GM23338 (cell line): ENCODE measurements at regions not wholly inside any gene's neighbourhood (a gene's known extent, or its start where the extent isn't known, plus 50 kb on each side); places are given as distances from the start of the nearest gene placed in this dataset.

ENCODE experiments used
- CREB1 ChIP-seq: fragments of 250-450 bp; sonication (Bioruptor Pico); IDR thresholded peaks from 2 replicates; pipeline ENCODE4 v1.5.0; 2020; ENCODE audit warnings: low read depth, mild to moderate bottlenecking, moderate library complexity
- EZH2 ChIP-seq: fragments of 200-600 bp; sonication (generic); IDR thresholded peaks from one replicate; pipeline ENCODE4 v1.8.0; 2017; ENCODE audit warnings: antibody characterized with exemption, mild to moderate bottlenecking, low read depth; ENCODE audit not compliant: unreplicated experiment
- EZH2phosphoT487 ChIP-seq: fragments of 200-600 bp; sonication (generic); IDR thresholded peaks from one replicate; pipeline ENCODE4 v1.8.1; 2018; ENCODE audit warnings: antibody characterized with exemption; ENCODE audit not compliant: unreplicated experiment
- JUNB ChIP-seq: IDR thresholded peaks from one replicate; pipeline ENCODE4 v1.6.1; 2016; ENCODE audit warnings: antibody characterized with exemption; ENCODE audit not compliant: unreplicated experiment
- NANOG ChIP-seq: IDR thresholded peaks from 2 replicates; pipeline ENCODE4 v1.6.1; 2016; ENCODE audit warnings: antibody characterized with exemption, borderline replicate concordance
- POLR2AphosphoS5 ChIP-seq: IDR thresholded peaks from 2 replicates; pipeline ENCODE4 v1.6.1; 2016; ENCODE audit warnings: antibody characterized with exemption, low read depth
- STAT1 ChIP-seq: IDR thresholded peaks from one replicate; pipeline ENCODE4 v1.6.1; 2016; ENCODE audit warnings: antibody characterized with exemption; ENCODE audit not compliant: unreplicated experiment
- ZNF114 ChIP-seq: fragments of 250-450 bp; sonication (Bioruptor Pico); IDR thresholded peaks from 2 replicates; pipeline ENCODE4 v1.5.0; 2020; ENCODE audit warnings: mild to moderate bottlenecking, moderate library complexity
- ZNF331 ChIP-seq: fragments of 250-450 bp; sonication (Bioruptor Pico); IDR thresholded peaks from 2 replicates; pipeline ENCODE4 v1.5.0; 2020; ENCODE audit warnings: low read depth, mild to moderate bottlenecking, moderate library complexity
- TF ChIP-seq, protein P1 (sequence below), 2 experiments: fragments of 200-600 bp in 1 of 2; sonication (generic) in 1 of 2; conservative IDR thresholded peaks; 2 replicates each; pipeline versions ENCODE4 v1.5.1 to v1.6.1; 2016 to 2017; ENCODE audit warnings: antibody characterized with exemption in 2 of 2, low read depth in 2 of 2, mild to moderate bottlenecking in 2 of 2, moderate library complexity in 1 of 2
- TF ChIP-seq, protein P2 (sequence below): IDR thresholded peaks from one replicate; pipeline ENCODE4 v1.6.1; 2018; ENCODE audit warnings: antibody characterized with exemption; ENCODE audit not compliant: unreplicated experiment
- TF ChIP-seq, protein P3 (sequence below): IDR thresholded peaks from 2 replicates; pipeline ENCODE4 v1.6.1; 2016; ENCODE audit warnings: antibody characterized with exemption
- TF ChIP-seq, protein P4 (sequence below): fragments of 250-450 bp; sonication (Bioruptor Pico); IDR thresholded peaks from 2 replicates; pipeline ENCODE4 v1.5.0; 2020; ENCODE audit warnings: mild to moderate bottlenecking, moderate library complexity

DNA sequence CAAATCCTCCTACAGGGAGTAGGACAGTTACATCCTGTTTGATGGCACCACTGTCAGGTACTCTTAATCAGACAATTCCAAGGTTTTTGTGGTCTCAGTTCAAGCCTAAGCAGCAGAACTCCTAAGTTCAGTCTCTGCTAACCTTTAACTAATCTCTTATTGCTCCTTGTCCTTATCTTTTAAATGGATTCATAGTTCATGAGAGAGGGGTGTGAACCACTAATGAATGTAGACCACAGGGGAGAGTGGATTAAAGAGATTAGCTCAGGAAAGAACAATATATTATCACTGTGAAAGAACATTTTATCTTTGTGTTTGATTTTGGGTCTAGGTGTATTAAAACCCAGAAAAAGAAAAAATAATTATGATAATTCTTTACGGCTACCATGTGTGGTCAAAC is 168.9 kb downstream of the DCK start:
- TF ChIP-seq, protein P1, sequence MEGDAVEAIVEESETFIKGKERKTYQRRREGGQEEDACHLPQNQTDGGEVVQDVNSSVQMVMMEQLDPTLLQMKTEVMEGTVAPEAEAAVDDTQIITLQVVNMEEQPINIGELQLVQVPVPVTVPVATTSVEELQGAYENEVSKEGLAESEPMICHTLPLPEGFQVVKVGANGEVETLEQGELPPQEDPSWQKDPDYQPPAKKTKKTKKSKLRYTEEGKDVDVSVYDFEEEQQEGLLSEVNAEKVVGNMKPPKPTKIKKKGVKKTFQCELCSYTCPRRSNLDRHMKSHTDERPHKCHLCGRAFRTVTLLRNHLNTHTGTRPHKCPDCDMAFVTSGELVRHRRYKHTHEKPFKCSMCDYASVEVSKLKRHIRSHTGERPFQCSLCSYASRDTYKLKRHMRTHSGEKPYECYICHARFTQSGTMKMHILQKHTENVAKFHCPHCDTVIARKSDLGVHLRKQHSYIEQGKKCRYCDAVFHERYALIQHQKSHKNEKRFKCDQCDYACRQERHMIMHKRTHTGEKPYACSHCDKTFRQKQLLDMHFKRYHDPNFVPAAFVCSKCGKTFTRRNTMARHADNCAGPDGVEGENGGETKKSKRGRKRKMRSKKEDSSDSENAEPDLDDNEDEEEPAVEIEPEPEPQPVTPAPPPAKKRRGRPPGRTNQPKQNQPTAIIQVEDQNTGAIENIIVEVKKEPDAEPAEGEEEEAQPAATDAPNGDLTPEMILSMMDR (conservative IDR thresholded peaks at IDR 0.05; ENCODE audit: low read depth in 2 of 2) = no peak
- no peak for TF ChIP-seq EZH2phosphoT487
- TF ChIP-seq, protein P2, sequence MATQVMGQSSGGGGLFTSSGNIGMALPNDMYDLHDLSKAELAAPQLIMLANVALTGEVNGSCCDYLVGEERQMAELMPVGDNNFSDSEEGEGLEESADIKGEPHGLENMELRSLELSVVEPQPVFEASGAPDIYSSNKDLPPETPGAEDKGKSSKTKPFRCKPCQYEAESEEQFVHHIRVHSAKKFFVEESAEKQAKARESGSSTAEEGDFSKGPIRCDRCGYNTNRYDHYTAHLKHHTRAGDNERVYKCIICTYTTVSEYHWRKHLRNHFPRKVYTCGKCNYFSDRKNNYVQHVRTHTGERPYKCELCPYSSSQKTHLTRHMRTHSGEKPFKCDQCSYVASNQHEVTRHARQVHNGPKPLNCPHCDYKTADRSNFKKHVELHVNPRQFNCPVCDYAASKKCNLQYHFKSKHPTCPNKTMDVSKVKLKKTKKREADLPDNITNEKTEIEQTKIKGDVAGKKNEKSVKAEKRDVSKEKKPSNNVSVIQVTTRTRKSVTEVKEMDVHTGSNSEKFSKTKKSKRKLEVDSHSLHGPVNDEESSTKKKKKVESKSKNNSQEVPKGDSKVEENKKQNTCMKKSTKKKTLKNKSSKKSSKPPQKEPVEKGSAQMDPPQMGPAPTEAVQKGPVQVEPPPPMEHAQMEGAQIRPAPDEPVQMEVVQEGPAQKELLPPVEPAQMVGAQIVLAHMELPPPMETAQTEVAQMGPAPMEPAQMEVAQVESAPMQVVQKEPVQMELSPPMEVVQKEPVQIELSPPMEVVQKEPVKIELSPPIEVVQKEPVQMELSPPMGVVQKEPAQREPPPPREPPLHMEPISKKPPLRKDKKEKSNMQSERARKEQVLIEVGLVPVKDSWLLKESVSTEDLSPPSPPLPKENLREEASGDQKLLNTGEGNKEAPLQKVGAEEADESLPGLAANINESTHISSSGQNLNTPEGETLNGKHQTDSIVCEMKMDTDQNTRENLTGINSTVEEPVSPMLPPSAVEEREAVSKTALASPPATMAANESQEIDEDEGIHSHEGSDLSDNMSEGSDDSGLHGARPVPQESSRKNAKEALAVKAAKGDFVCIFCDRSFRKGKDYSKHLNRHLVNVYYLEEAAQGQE = no peak
- no peak for TF ChIP-seq POLR2AphosphoS5
- TF ChIP-seq STAT1 = no peak
- no peak for TF ChIP-seq EZH2
- TF ChIP-seq, protein P3, sequence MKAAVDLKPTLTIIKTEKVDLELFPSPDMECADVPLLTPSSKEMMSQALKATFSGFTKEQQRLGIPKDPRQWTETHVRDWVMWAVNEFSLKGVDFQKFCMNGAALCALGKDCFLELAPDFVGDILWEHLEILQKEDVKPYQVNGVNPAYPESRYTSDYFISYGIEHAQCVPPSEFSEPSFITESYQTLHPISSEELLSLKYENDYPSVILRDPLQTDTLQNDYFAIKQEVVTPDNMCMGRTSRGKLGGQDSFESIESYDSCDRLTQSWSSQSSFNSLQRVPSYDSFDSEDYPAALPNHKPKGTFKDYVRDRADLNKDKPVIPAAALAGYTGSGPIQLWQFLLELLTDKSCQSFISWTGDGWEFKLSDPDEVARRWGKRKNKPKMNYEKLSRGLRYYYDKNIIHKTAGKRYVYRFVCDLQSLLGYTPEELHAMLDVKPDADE = no peak
- no peak for TF ChIP-seq CREB1 (CRISPR knock-in tag)
- no peak for TF ChIP-seq JUNB
- no peak for TF ChIP-seq ZNF114
- TF ChIP-seq NANOG = no peak
- TF ChIP-seq, protein P4, sequence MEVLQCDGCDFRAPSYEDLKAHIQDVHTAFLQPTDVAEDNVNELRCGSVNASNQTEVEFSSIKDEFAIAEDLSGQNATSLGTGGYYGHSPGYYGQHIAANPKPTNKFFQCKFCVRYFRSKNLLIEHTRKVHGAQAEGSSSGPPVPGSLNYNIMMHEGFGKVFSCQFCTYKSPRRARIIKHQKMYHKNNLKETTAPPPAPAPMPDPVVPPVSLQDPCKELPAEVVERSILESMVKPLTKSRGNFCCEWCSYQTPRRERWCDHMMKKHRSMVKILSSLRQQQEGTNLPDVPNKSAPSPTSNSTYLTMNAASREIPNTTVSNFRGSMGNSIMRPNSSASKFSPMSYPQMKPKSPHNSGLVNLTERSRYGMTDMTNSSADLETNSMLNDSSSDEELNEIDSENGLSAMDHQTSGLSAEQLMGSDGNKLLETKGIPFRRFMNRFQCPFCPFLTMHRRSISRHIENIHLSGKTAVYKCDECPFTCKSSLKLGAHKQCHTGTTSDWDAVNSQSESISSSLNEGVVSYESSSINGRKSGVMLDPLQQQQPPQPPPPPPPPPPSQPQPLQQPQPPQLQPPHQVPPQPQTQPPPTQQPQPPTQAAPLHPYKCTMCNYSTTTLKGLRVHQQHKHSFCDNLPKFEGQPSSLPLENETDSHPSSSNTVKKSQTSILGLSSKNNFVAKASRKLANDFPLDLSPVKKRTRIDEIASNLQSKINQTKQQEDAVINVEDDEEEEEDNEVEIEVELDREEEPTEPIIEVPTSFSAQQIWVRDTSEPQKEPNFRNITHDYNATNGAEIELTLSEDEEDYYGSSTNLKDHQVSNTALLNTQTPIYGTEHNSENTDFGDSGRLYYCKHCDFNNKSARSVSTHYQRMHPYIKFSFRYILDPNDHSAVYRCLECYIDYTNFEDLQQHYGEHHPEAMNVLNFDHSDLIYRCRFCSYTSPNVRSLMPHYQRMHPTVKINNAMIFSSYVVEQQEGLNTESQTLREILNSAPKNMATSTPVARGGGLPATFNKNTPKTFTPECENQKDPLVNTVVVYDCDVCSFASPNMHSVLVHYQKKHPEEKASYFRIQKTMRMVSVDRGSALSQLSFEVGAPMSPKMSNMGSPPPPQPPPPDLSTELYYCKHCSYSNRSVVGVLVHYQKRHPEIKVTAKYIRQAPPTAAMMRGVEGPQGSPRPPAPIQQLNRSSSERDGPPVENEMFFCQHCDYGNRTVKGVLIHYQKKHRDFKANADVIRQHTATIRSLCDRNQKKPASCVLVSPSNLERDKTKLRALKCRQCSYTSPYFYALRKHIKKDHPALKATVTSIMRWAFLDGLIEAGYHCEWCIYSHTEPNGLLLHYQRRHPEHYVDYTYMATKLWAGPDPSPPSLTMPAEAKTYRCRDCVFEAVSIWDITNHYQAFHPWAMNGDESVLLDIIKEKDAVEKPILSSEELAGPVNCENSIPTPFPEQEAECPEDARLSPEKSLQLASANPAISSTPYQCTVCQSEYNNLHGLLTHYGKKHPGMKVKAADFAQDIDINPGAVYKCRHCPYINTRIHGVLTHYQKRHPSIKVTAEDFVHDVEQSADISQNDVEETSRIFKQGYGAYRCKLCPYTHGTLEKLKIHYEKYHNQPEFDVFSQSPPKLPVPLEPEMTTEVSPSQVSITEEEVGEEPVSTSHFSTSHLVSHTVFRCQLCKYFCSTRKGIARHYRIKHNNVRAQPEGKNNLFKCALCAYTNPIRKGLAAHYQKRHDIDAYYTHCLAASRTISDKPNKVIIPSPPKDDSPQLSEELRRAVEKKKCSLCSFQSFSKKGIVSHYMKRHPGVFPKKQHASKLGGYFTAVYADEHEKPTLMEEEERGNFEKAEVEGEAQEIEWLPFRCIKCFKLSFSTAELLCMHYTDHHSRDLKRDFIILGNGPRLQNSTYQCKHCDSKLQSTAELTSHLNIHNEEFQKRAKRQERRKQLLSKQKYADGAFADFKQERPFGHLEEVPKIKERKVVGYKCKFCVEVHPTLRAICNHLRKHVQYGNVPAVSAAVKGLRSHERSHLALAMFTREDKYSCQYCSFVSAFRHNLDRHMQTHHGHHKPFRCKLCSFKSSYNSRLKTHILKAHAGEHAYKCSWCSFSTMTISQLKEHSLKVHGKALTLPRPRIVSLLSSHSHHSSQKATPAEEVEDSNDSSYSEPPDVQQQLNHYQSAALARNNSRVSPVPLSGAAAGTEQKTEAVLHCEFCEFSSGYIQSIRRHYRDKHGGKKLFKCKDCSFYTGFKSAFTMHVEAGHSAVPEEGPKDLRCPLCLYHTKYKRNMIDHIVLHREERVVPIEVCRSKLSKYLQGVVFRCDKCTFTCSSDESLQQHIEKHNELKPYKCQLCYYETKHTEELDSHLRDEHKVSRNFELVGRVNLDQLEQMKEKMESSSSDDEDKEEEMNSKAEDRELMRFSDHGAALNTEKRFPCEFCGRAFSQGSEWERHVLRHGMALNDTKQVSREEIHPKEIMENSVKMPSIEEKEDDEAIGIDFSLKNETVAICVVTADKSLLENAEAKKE (CRISPR knock-in tag) = no peak
- no peak for TF ChIP-seq ZNF331
